Muscle of leg (tissue), 3 donors: ENCODE measurements at regions not wholly inside any gene's neighbourhood (a gene's known extent, or its start where the extent isn't known, plus 50 kb on each side); places are given as distances from the start of the nearest gene placed in this dataset.

Experiments used
- DNase-seq: peaks from one replicate; pipeline ENCODE4 v3.0.0; 2013
- H3K27ac ChIP-seq: one replicate; pipeline ENCODE4 v1.5.1; 2013; ENCODE audit warnings: mild to moderate bottlenecking, low read length, control low read depth
- H3K27me3 ChIP-seq: one replicate; pipeline ENCODE4 v1.6.1; 2013; ENCODE audit warnings: low read length; ENCODE audit not compliant: control insufficient read depth, insufficient read depth
- H3K36me3 ChIP-seq: one replicate; pipeline ENCODE4 v1.6.1; 2013; ENCODE audit warnings: low read length; ENCODE audit not compliant: control insufficient read depth, insufficient read depth
- H3K4me1 ChIP-seq: one replicate; pipeline ENCODE4 v1.6.1; 2013; ENCODE audit warnings: low read length; ENCODE audit not compliant: control insufficient read depth, insufficient read depth
- H3K4me3 ChIP-seq: one replicate; pipeline ENCODE4 v1.5.1; 2013; ENCODE audit warnings: low read length, control low read depth
- H3K9me3 ChIP-seq: replicated peaks from 2 replicates; pipeline ENCODE4 v1.6.1; 2013; ENCODE audit warnings: low read depth, low read length; ENCODE audit not compliant: control insufficient read depth
- WGBS: methylation state at CpG from one replicate; pipeline ENCODE4 v1.1.5; 2013; ENCODE audit warnings: missing lambda C conversion rate; ENCODE audit not compliant: insufficient coverage; 5-methylcytosine and 5-hydroxymethylcytosine counted together

GRCh38 chr2:188875104-188875503, 99.1 kb upstream of the COL3A1 start:
- 95% methylated on average over 5 of the region's 6 CpGs for WGBS
- Histone ChIP-seq H3K27ac (no peak overlapping the region), H3K4me1 (no peaks in the 10 kb centered on the region), H3K36me3 (no peaks in the 10 kb centered on the region), H3K9me3 (no peaks in the 10 kb centered on the region), H3K27me3 (no peaks in the 10 kb centered on the region), H3K4me3 (no peak overlapping the region)
- no peak for DNase-seq

- Histone ChIP-seq H3K4me1 (no peaks in the 10 kb centered on the region), H3K27ac (no peak overlapping the region), H3K4me3 (no peak overlapping the region), H3K9me3 (no peaks in the 10 kb centered on the region), H3K27me3 (no peaks in the 10 kb centered on the region), H3K36me3 (no peaks in the 10 kb centered on the region)
- peak; percentile 83 for DNase-seq
These were observed 95.5 kb upstream of the COL3A1 start for GRCh38 chr2:188878716-188879115.

- Histone ChIP-seq H3K9me3 (no peaks in the 10 kb centered on the region), H3K4me3 (no peak overlapping the region), H3K4me1 (no peaks in the 10 kb centered on the region), H3K36me3 (no peaks in the 10 kb centered on the region), H3K27ac (no peak overlapping the region), H3K27me3 (no peaks in the 10 kb centered on the region)
- no peak for DNase-seq
These were observed 93.4 kb upstream of the COL3A1 start for GRCh38 chr2:188880740-188881139.

GRCh38 chr2:188881434-188881833, 92.7 kb upstream of the COL3A1 start:
- no peak overlapping the region for H3K4me3 ChIP-seq
- 95% methylated on average over 1 of the region's 1 CpG for WGBS
- no peak for DNase-seq
- no peaks in the 10 kb centered on the region for H3K27me3 ChIP-seq
- H3K36me3 ChIP-seq: no peaks in the 10 kb centered on the region
- H3K9me3 ChIP-seq: no peaks in the 10 kb centered on the region
- no peaks in the 10 kb centered on the region for H3K4me1 ChIP-seq
- H3K27ac ChIP-seq: no peak overlapping the region

- WGBS: no CpG with 5 or more reads among the region's 1 CpG
These were observed 90.1 kb upstream of the COL3A1 start for GRCh38 chr2:188884046-188884445.

GRCh38 chr2:188884517-188884916, 89.7 kb upstream of the COL3A1 start:
- no peaks in the 10 kb centered on the region for H3K36me3 ChIP-seq
- H3K4me1 ChIP-seq: no peaks in the 10 kb centered on the region
- peaks cover 8% of the 10 kb centered on the region for H3K9me3 ChIP-seq
- DNase-seq: no peak
- no CpG with 5 or more reads among the region's 3 CpGs for WGBS
- H3K27me3 ChIP-seq: no peaks in the 10 kb centered on the region
- H3K4me3 ChIP-seq: no peak overlapping the region
- no peak overlapping the region for H3K27ac ChIP-seq

More at GRCh38 chr2:188884046-188884445, 90.1 kb upstream of the COL3A1 start:
- Histone ChIP-seq H3K9me3 (peaks cover 6% of the 10 kb centered on the region), H3K4me1 (no peaks in the 10 kb centered on the region), H3K36me3 (no peaks in the 10 kb centered on the region), H3K4me3 (no peak overlapping the region), H3K27me3 (no peaks in the 10 kb centered on the region), H3K27ac (no peak overlapping the region)
- DNase-seq: peak; percentile 54

GRCh38 chr2:188889187-188889586, 85.0 kb upstream of the COL3A1 start:
- DNase-seq: no peak
- no CpG with 5 or more reads among the region's 2 CpGs for WGBS
- H3K9me3 ChIP-seq: peaks cover 8% of the 10 kb centered on the region
- H3K27me3 ChIP-seq: no peaks in the 10 kb centered on the region
- no peaks in the 10 kb centered on the region for H3K36me3 ChIP-seq
- H3K27ac ChIP-seq: no peak overlapping the region
- H3K4me1 ChIP-seq: no peaks in the 10 kb centered on the region
- H3K4me3 ChIP-seq: no peak overlapping the region

- H3K9me3 ChIP-seq: peaks cover 8% of the 10 kb centered on the region
- no peaks in the 10 kb centered on the region for H3K27me3 ChIP-seq
- H3K36me3 ChIP-seq: no peaks in the 10 kb centered on the region
- 82% methylated on average over 7 of the region's 13 CpGs for WGBS
- DNase-seq: no peak
- no peak overlapping the region for H3K4me3 ChIP-seq
- H3K27ac ChIP-seq: no peak overlapping the region
- no peaks in the 10 kb centered on the region for H3K4me1 ChIP-seq
These were observed 83.4 kb upstream of the COL3A1 start for GRCh38 chr2:188890755-188891154.

GRCh38 chr2:188892636-188893035, 81.5 kb upstream of the COL3A1 start:
- WGBS: no CpG with 5 or more reads among the region's 1 CpG
- peaks cover 8% of the 10 kb centered on the region for H3K9me3 ChIP-seq
- no peak overlapping the region for H3K4me3 ChIP-seq
- no peaks in the 10 kb centered on the region for H3K4me1 ChIP-seq
- DNase-seq: peak; percentile 93
- no peaks in the 10 kb centered on the region for H3K27me3 ChIP-seq
- H3K36me3 ChIP-seq: no peaks in the 10 kb centered on the region
- peak overlapping the region; percentile 85 for H3K27ac ChIP-seq

- H3K36me3 ChIP-seq: no peaks in the 10 kb centered on the region
- H3K27ac ChIP-seq: peak overlapping the region; percentile 85
- H3K4me3 ChIP-seq: no peak overlapping the region
- H3K4me1 ChIP-seq: no peaks in the 10 kb centered on the region
- H3K9me3 ChIP-seq: peaks cover 2% of the 10 kb centered on the region
- DNase-seq: peak; percentile 94
- H3K27me3 ChIP-seq: no peaks in the 10 kb centered on the region
- no CpG with 5 or more reads among the region's 2 CpGs for WGBS
These were observed 80.2 kb upstream of the COL3A1 start for GRCh38 chr2:188893972-188894371.

GRCh38 chr2:188894979-188895378, 79.2 kb upstream of the COL3A1 start:
- no peaks in the 10 kb centered on the region for H3K27me3 ChIP-seq
- no peaks in the 10 kb centered on the region for H3K36me3 ChIP-seq
- H3K9me3 ChIP-seq: no peaks in the 10 kb centered on the region
- H3K4me1 ChIP-seq: no peaks in the 10 kb centered on the region
- no peak for DNase-seq
- no peak overlapping the region for H3K4me3 ChIP-seq
- no peak overlapping the region for H3K27ac ChIP-seq
